HG03095 (cell line): ENCODE measurements at regions not wholly inside any gene's neighbourhood (a gene's known extent, or its start where the extent isn't known, plus 50 kb on each side); places are given as distances from the start of the nearest gene placed in this dataset.

ENCODE experiments used
- ATAC-seq: cut with Tn5 transposase; IDR thresholded peaks from one replicate; pipeline ENCODE4 v1.9.1; 2021; ENCODE audit warnings: moderate library complexity; ENCODE audit not compliant: unreplicated experiment

GRCh38 chr15:95454403-95455262 lies 875.9 kb upstream of the NR2F2 start:
- ATAC-seq, result no peak

DNA sequence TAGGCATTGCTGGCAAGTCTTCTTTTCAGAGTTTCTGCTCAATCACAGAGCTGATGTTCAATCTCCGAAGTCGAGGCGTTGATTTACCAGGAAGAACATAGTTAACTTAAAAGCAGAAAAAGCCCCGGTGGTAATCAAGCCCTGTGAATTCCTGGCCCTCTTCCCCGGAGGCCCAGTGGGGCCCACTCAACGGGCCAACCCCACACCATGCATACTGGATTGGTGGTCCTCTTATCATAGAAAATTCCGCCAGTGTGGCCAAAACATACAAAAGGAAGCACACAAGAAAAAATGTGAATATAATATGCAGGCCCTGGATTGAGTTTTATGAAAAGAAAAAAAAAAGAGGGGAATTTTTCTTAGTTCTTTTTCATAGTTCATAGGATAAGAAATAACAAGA lies 873.0 kb upstream of the NR2F2 start:
- no peak for ATAC-seq

- no peak for ATAC-seq
Measured at GRCh38 chr15:95458721-95459120, 871.8 kb upstream of the NR2F2 start.

DNA sequence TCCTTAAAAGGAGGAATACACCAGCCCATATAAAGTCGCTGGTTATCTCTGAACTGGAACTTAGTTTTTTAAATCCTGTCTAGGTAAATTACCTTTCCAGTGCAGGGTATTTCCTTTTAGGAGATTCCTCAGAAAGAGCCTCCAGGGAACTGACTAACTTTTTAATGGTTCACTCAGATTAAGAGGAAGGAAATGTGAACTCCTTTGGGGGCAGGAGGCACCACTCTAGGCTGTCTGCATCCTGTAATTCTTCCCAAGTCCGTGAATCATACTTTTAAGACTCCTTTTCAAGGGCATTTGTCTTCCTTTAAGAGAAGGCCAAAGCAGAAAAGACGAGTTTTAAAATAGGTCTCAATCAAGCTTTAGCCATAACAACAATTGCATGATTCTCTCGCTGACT lies 871.2 kb upstream of the NR2F2 start:
- no peak for ATAC-seq

DNA sequence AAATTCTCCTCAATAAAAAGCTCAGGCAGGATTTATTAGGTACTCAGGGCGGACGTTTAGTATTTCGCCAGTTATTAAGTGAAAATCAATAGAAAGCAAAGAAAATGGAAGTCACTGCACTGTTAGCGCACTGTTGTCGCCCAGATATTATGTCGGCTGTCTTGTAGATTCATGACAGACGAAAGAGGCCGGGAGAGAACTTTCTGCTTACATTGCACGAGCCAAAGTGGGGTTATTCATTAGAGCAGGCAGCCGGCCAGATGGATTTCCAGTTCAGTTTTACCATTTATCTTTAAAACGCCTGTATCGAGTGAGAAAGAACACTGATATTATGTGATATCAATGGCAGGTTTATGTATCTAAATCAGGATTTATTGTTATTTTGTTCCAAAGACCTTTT lies 866.0 kb upstream of the NR2F2 start:
- no peak for ATAC-seq

- ATAC-seq, result no peak
Measured at GRCh38 chr15:95468820-95469219, 861.7 kb upstream of the NR2F2 start.

DNA sequence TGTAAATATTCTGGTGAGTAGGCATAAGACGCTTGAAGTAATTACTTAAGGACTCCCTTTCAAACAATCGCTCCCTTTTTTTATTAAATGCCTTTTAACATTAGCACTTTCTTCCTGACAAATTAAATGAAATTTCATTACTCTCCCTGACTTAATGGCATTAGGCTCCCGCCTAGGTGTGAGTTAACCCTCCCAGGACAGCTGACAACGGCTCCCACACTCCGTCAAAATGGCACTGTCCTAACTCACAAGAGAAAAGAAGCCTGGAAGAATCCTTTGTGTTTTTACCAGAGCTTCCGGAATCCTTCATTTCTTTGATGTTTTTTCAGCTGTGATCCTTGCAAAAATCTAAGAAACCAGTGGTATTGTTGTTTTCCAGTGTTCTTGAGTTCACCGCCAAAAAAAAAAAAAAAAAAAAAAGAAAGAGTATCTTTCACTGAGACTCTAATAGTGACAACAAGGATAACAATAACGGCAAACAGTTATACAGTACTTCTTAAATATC lies 861.0 kb upstream of the NR2F2 start:
- ATAC-seq, result no peak

DNA sequence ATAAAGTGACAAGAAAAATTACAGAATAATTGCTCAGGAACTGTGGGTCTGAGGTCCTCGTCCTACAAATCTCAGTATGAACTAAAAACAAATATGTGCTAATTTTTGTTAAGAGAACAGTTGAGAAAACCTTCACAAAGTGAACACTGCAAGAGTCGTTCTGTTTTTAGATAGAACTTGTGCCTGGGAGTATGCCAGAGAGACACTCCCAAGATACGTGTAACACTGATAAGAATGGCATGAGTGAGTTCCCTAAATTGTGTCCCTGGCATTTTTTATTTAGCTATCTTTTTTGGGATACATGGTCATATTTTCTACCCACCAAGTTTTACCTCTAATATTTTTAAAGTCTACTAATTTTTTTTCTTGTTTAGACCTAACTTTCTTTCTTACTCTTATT lies 860.0 kb upstream of the NR2F2 start:
- no peak for ATAC-seq

DNA sequence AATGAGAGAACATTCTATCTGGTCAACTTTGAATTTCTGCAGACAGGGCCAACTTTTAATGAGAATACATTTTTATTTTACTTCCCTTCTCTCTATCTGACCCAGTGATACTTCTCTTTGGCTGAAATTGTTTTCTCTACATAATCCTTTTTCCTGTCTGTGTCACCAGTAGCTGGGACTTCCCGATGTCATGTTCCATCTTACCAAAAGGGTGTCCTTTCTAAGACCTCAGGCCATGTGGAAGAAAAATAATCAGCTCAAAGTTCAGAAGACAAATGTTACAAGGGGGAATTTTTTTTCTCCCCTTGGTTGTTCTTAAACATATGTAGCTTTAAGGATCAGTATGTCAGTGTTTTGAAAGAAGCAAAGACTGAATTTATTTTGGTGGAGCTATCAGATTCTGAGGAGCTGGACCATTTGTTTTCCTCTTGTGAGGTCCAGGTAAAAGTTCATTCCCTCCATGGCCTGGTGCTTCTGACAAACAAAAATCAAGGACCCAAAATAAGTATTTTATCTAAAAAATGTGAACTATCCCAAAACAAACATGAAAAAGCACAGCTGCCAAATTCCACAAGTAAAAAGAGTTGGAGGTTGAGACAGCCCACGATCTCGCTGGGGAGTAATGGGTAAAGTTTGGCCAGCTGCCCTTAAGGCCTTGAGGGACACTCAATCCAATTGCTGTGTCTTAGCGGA lies 859.4 kb upstream of the NR2F2 start:
- no peak for ATAC-seq

DNA sequence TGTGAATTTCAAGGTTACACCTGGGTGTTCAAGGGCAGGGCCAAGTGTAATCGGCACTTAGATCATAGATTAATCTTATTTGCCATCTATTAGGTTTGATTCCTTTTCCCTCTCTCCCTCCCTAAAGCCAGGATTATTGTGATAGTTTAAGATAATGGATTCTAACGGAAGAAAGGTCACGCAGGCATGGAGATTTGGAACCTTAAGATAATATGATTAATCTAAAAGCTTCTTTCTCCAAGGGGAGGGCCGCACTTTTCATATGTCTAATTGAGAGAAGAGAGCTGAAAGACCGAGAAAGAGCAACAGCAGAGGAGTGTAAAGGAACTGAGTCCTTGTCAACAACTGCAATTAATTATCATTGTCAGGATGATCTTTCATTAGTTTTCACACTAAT lies 858.8 kb upstream of the NR2F2 start:
- ATAC-seq, result no peak

GRCh38 chr15:95475067-95475466 lies 855.4 kb upstream of the NR2F2 start:
- no peak for ATAC-seq

DNA sequence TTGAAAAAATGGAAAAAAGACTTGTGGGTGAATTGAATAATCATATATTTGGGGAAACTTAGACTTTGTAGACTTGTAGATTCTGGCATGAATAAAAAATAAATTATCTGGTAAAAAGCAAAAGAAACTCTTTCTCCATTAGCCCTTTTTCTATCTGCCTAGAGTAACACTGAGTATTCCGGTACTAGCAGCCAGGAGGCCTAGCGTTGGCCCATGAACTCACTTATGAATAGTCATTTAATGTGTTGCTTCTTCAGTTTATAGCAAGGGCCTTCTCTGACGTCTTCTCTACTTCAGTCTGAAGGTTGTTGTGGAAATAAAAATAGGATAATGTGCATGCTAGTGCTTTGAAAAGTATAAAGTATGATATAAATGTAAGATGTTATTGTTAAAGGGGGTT lies 851.2 kb upstream of the NR2F2 start:
- no peak for ATAC-seq

DNA sequence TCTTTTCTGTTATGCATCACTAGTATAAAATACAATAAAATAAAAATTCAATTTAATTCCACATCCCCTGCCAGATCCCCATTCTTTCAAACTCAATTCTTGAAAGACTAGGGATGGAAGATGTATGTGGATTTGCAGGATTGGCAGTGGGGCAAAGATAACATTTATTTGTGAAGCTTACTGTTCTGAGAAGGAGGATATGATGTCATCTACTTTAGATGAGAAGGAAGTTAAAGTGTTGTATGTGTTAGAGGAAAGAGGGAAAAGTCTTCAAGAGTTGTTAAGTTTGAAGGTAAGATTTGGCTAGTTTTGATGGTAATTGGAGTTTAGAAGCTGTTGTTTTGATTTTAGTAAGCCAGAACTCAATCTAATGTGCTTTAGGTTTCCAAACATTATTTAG lies 845.1 kb upstream of the NR2F2 start:
- ATAC-seq, result no peak

DNA sequence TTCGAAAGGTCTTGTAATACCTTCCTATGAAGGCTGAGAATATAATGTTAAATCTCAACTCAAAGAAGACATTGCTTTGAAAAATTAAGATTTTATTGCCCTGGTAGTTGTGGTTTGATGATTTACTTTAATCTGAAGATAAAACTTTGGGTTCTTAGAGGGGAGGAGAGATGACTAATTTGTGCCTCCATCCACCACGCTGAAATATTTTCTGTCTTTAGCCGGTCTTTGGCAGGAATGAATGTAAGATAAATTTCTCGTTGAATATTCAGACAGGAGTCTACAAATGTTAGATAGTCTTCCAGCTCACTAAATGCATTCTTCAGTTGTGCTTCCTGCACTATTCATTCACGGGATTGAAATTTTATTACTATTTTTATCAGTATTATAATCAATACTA lies 844.3 kb upstream of the NR2F2 start:
- no peak for ATAC-seq

- ATAC-seq, result no peak
Measured at GRCh38 chr15:95489103-95489502, 841.4 kb upstream of the NR2F2 start.

DNA sequence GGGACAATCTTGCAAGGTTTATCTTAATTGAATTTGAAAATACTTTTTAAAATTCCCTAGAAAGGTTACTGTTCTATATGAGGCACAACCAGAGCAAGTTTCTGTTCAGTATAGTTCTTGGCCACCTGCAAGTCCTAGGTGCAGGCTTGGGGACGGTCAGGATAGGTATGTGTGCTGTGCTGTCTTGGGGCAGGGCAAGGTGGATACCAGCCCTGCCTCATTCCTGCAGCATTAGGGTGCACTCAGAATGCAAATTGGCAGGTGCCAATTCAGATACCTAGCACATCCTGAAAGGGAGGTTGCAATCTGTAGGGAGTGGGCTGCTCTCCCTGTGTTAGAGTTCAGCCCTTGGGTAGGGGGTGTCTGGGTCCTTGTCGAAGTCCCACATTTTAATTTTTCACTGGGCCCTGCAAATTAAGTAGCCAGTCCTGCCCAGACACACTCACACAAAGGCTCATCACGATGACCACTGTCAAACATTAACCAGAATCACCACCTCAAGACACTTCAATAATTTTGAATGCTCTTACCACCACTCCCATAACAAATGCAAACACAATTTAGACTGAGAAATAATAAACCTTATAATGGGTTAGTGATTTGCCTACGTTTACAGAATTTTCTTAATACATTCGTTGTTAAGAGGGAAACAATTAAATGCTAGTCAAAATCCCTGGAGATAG lies 838.0 kb upstream of the NR2F2 start:
- no peak for ATAC-seq

DNA sequence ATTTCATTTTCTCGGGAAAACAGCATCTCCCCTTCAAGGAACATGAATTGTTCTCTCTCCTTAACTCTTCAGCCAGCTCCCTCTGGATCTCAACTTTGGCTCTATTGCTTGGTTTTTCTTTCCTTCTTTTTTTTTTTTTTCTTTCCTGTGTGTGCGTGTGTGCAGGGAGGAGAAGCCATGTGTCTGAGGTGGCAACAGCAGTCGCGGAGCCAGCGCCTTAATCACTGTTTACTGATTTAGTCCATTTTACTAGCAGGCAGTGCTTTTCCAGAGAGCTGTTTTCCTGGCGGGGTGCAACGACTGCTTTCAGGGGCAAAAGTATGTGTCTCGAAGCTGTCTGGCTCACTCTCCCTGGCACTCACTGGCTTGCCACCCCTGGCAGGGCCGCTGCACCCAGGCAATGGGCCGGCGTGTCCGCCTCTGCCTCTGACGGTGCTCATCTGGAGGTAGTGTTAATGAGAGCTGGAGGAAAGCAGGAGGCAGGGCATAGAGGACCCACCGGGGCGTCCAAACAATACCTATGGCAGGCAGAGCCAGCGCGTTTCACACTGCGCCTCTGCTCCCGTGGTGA lies 835.4 kb upstream of the NR2F2 start:
- ATAC-seq, result no peak

- ATAC-seq, result no peak
Measured at GRCh38 chr15:95497634-95498033, 832.9 kb upstream of the NR2F2 start.

GRCh38 chr15:95498961-95499360 lies 831.5 kb upstream of the NR2F2 start:
- ATAC-seq, result no peak

GRCh38 chr15:95499397-95499796 lies 831.1 kb upstream of the NR2F2 start:
- no peak for ATAC-seq

DNA sequence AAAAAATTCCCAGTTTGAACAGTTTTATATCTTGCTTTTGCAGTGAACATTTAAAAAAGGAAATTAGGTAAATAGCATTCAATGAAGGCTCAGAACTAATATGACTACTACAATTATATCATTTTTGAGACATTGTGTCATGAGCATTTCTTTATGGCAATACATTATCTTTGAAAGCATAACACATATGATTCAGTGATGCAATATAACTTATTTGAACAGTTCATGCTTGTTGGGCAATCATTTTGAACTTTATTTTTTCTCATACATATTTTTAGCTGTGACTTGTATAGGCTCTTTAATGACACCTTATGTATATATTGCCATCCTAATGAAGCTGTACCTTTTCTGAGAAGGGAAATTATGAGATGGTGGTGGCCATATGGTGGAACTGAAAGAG lies 828.6 kb upstream of the NR2F2 start:
- no peak for ATAC-seq
